ENCODE measurements at regions not wholly inside any gene's neighbourhood (a gene's known extent, or its start where the extent isn't known, plus 50 kb on each side); places are given as distances from the start of the nearest gene placed in this dataset.

- Histone ChIP-seq H3K27ac (ENCODE audit: poor library complexity, severe bottlenecking) (no peak overlapping the region), H3K4me3 (ENCODE audit: severe bottlenecking) (no peak overlapping the region), H3K9me3 (ENCODE audit: severe bottlenecking) (no peaks in the 10 kb centered on the region), H3K27me3 (ENCODE audit: insufficient read depth, poor library complexity, severe bottlenecking) (no peaks in the 10 kb centered on the region), H3K36me3 (ENCODE audit: low read depth) (no peaks in the 10 kb centered on the region), H3K4me1 (ENCODE audit: insufficient read depth, poor library complexity, severe bottlenecking) (peaks cover 11% of the 10 kb centered on the region)
- ATAC-seq (ENCODE audit: low read depth) (no peak), DNase-seq (ENCODE audit: low spot score) (no peak)
- no peak for TF ChIP-seq CTCF (IDR thresholded peaks at IDR 0.05; ENCODE audit: poor library complexity, severe bottlenecking)
Measured at GRCh38 chr6:169159331-169159730, 94.3 kb downstream of the THBS2 start.

GRCh38 chr6:169158691-169159090, 95.0 kb downstream of the THBS2 start:
- Histone ChIP-seq H3K4me3 (ENCODE audit: severe bottlenecking) (no peak overlapping the region), H3K9me3 (ENCODE audit: severe bottlenecking) (no peaks in the 10 kb centered on the region), H3K4me1 (ENCODE audit: insufficient read depth, poor library complexity, severe bottlenecking) (peaks cover 11% of the 10 kb centered on the region), H3K27me3 (ENCODE audit: insufficient read depth, poor library complexity, severe bottlenecking) (no peaks in the 10 kb centered on the region), H3K27ac (ENCODE audit: poor library complexity, severe bottlenecking) (no peak overlapping the region), H3K36me3 (ENCODE audit: low read depth) (no peaks in the 10 kb centered on the region)
- ATAC-seq (ENCODE audit: low read depth) (no peak), DNase-seq (ENCODE audit: low spot score) (no peak)
- TF ChIP-seq CTCF (IDR thresholded peaks at IDR 0.05; ENCODE audit: poor library complexity, severe bottlenecking), result no peak

- Histone ChIP-seq H3K9me3 (ENCODE audit: severe bottlenecking) (no peaks in the 10 kb centered on the region), H3K36me3 (ENCODE audit: low read depth) (no peaks in the 10 kb centered on the region), H3K4me1 (ENCODE audit: insufficient read depth, poor library complexity, severe bottlenecking) (peaks cover 6% of the 10 kb centered on the region), H3K27ac (ENCODE audit: poor library complexity, severe bottlenecking) (no peak overlapping the region), H3K4me3 (ENCODE audit: severe bottlenecking) (no peak overlapping the region), H3K27me3 (ENCODE audit: insufficient read depth, poor library complexity, severe bottlenecking) (no peaks in the 10 kb centered on the region)
- DNase-seq (ENCODE audit: low spot score) (no peak), ATAC-seq (ENCODE audit: low read depth) (no peak)
- TF ChIP-seq CTCF (IDR thresholded peaks at IDR 0.05; ENCODE audit: poor library complexity, severe bottlenecking), result no peak
Measured at GRCh38 chr6:169158174-169158573, 95.5 kb downstream of the THBS2 start.

- Histone ChIP-seq H3K9me3 (ENCODE audit: severe bottlenecking) (peaks cover 2% of the 10 kb centered on the region), H3K36me3 (ENCODE audit: low read depth) (no peaks in the 10 kb centered on the region), H3K4me3 (ENCODE audit: severe bottlenecking) (no peak overlapping the region), H3K27me3 (ENCODE audit: insufficient read depth, poor library complexity, severe bottlenecking) (no peaks in the 10 kb centered on the region), H3K4me1 (ENCODE audit: insufficient read depth, poor library complexity, severe bottlenecking) (peaks cover 2% of the 10 kb centered on the region), H3K27ac (ENCODE audit: poor library complexity, severe bottlenecking) (no peak overlapping the region)
- ATAC-seq (ENCODE audit: low read depth) (no peak), DNase-seq (ENCODE audit: low spot score) (no peak)
- TF ChIP-seq CTCF (IDR thresholded peaks at IDR 0.05; ENCODE audit: poor library complexity, severe bottlenecking), result no peak
Measured at GRCh38 chr6:169157197-169158148, 96.2 kb downstream of the THBS2 start.

DNA sequence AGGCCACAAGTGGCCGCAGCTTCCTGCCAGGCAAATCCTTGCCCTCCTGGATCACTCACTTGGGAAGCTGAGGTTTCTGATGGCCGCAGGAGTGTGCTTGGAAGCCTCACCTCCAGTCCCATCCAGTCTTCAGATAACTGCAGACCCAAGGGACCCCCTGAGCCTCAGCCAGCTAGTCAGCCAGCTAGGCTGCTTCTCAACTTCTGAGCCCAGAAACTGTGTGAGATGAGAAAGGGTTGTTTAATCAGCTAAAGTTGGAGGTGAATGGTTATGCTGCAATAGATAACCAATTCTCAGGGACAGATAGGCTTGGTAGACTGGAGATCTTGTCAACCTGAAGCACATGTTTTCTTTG, 96.9 kb downstream of the THBS2 start:
- no peak for TF ChIP-seq CTCF (IDR thresholded peaks at IDR 0.05; ENCODE audit: poor library complexity, severe bottlenecking)
- Histone ChIP-seq H3K9me3 (ENCODE audit: severe bottlenecking) (peaks cover 2% of the 10 kb centered on the region), H3K36me3 (ENCODE audit: low read depth) (no peaks in the 10 kb centered on the region), H3K4me1 (ENCODE audit: insufficient read depth, poor library complexity, severe bottlenecking) (no peaks in the 10 kb centered on the region), H3K4me3 (ENCODE audit: severe bottlenecking) (no peak overlapping the region), H3K27me3 (ENCODE audit: insufficient read depth, poor library complexity, severe bottlenecking) (no peaks in the 10 kb centered on the region), H3K27ac (ENCODE audit: poor library complexity, severe bottlenecking) (no peak overlapping the region)
- ATAC-seq (ENCODE audit: low read depth) (no peak), DNase-seq (ENCODE audit: low spot score) (no peak)

All from RWPE2 (cell line).